RWPE2 (cell line): ENCODE measurements at regions not wholly inside any gene's neighbourhood (a gene's known extent, or its start where the extent isn't known, plus 50 kb on each side); places are given as distances from the start of the nearest gene placed in this dataset.

ENCODE experiments used
- ATAC-seq: fragments of 200-7000 bp; cut with Tn5 transposase; 3 replicates; pipeline ENCODE4 v1.9.1; 2021; ENCODE audit warnings: low read depth
- DNase-seq: peaks from one replicate; pipeline ENCODE4 v3.0.0-alpha.2; 2020; ENCODE audit warnings: low spot score
- H3K27ac ChIP-seq: fragments of 450-650 bp; 2 replicates; pipeline ENCODE4 v1.5.1; 2017; ENCODE audit warnings: mild to moderate bottlenecking; ENCODE audit not compliant: poor library complexity, severe bottlenecking
- H3K27me3 ChIP-seq: fragments of 250-450 bp; sonication (Bioruptor Pico); 2 replicates; pipeline ENCODE4 v1.5.1; 2021; ENCODE audit warnings: mild to moderate bottlenecking, moderate library complexity; ENCODE audit not compliant: insufficient read depth, poor library complexity, severe bottlenecking
- H3K36me3 ChIP-seq: fragments of 250-450 bp; sonication (Bioruptor Pico); 2 replicates; pipeline ENCODE4 v1.5.1; 2020; ENCODE audit warnings: low read depth, mild to moderate bottlenecking, moderate library complexity
- H3K4me1 ChIP-seq: fragments of 250-450 bp; sonication (Bioruptor Pico); 2 replicates; pipeline ENCODE4 v1.5.1; 2021; ENCODE audit warnings: mild to moderate bottlenecking, moderate library complexity; ENCODE audit not compliant: insufficient read depth, poor library complexity, severe bottlenecking
- H3K4me3 ChIP-seq: fragments of 250-450 bp; sonication (Bioruptor Pico); 2 replicates; pipeline ENCODE4 v1.5.1; 2021; ENCODE audit warnings: mild to moderate bottlenecking, moderate library complexity; ENCODE audit not compliant: severe bottlenecking
- H3K9me3 ChIP-seq: fragments of 250-450 bp; sonication (Bioruptor Pico); 2 replicates; pipeline ENCODE4 v1.5.1; 2021; ENCODE audit warnings: mild to moderate bottlenecking, moderate library complexity; ENCODE audit not compliant: severe bottlenecking
- TF ChIP-seq, protein P1 (sequence below): fragments of 450-650 bp; IDR thresholded peaks from one replicate; pipeline ENCODE4 v1.5.1; 2017; ENCODE audit warnings: mild to moderate bottlenecking, moderate library complexity; ENCODE audit not compliant: poor library complexity, severe bottlenecking

GRCh38 chrX:13196782-13197181, 123.1 kb downstream of the ATXN3L start:
- TF ChIP-seq, protein P1, sequence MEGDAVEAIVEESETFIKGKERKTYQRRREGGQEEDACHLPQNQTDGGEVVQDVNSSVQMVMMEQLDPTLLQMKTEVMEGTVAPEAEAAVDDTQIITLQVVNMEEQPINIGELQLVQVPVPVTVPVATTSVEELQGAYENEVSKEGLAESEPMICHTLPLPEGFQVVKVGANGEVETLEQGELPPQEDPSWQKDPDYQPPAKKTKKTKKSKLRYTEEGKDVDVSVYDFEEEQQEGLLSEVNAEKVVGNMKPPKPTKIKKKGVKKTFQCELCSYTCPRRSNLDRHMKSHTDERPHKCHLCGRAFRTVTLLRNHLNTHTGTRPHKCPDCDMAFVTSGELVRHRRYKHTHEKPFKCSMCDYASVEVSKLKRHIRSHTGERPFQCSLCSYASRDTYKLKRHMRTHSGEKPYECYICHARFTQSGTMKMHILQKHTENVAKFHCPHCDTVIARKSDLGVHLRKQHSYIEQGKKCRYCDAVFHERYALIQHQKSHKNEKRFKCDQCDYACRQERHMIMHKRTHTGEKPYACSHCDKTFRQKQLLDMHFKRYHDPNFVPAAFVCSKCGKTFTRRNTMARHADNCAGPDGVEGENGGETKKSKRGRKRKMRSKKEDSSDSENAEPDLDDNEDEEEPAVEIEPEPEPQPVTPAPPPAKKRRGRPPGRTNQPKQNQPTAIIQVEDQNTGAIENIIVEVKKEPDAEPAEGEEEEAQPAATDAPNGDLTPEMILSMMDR: no peak
- Histone ChIP-seq H3K27ac (no peak overlapping the region), H3K4me1 (peaks cover 3% of the 10 kb centered on the region), H3K36me3 (no peaks in the 10 kb centered on the region), H3K9me3 (no peaks in the 10 kb centered on the region), H3K27me3 (no peaks in the 10 kb centered on the region), H3K4me3 (no peak overlapping the region)
- ATAC-seq (no peak), DNase-seq (no peak)

DNA sequence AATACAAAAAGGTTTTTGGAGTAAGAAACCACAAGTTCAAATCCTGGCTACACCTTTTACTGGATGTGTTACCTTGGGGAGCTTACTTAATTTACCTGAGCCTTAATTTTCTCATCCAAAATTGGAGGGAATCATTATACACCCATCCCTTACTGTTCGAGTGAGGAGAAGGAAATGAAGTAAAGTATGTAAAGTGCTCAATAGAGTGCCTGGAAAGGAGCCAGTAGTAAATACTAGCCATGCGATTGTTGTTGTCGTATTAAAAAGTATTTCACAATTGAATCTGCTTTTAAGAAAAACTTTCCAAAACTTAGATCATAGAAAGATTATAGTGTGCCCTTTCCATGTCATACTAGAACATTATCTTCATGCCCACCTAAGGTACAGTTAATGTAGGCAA, 124.5 kb downstream of the ATXN3L start:
- H3K9me3 ChIP-seq: no peaks in the 10 kb centered on the region
- H3K4me3 ChIP-seq: no peak overlapping the region
- no peak for DNase-seq
- TF ChIP-seq, protein P1: no peak
- no peak overlapping the region for H3K27ac ChIP-seq
- H3K4me1 ChIP-seq: peaks cover 3% of the 10 kb centered on the region
- no peak for ATAC-seq
- H3K27me3 ChIP-seq: no peaks in the 10 kb centered on the region
- no peaks in the 10 kb centered on the region for H3K36me3 ChIP-seq

DNA sequence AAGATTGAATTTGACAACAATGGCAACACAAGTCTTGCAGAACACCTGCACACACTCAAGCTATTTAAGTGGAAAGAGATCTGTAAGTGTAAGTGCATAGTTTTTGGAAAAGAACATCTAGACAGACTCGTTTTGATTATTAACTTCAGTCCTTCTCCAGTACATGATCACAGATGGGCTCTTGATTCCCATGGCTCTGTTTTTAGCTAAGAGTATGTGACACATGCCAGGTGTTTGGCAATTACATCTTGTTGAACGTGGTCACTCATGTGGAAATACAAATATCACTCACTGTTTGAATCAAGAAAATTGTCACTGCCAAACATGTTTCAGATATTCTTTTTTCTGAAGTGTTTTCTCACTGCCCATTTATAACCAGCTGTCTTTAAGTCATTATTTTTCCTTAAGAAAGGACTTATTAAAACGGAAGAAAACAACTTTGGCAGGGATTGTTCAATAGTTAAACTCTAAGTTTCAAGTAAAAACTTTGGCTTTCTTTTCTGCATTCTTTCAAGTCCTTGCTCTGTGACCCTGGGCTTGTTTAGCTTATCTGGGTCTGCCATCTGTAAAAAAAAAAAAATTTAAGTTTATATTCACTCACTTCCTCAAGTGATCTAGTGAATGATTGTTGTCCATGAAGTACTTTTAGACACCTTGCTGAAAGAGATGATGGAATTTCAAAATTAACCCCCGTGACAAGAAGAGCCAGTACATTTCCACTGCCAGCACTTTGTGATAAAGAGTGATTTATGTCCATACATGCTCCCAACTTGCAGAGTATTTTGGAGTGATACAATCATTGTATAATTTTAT, 125.4 kb downstream of the ATXN3L start:
- Histone ChIP-seq H3K36me3 (no peaks in the 10 kb centered on the region), H3K9me3 (no peaks in the 10 kb centered on the region), H3K27ac (no peak overlapping the region), H3K4me1 (peaks cover 3% of the 10 kb centered on the region), H3K27me3 (no peaks in the 10 kb centered on the region), H3K4me3 (no peak overlapping the region)
- TF ChIP-seq, protein P1: no peak
- ATAC-seq: no peak
- DNase-seq: no peak

- H3K9me3 ChIP-seq: no peaks in the 10 kb centered on the region
- DNase-seq (no peak), ATAC-seq (no peak)
- TF ChIP-seq, protein P1: no peak
- no peak overlapping the region for H3K4me3 ChIP-seq
- H3K27ac ChIP-seq: no peak overlapping the region
- no peaks in the 10 kb centered on the region for H3K27me3 ChIP-seq
- no peaks in the 10 kb centered on the region for H3K4me1 ChIP-seq
- no peaks in the 10 kb centered on the region for H3K36me3 ChIP-seq
Measured at GRCh38 chrX:13190051-13190450, 129.8 kb downstream of the ATXN3L start.

DNA sequence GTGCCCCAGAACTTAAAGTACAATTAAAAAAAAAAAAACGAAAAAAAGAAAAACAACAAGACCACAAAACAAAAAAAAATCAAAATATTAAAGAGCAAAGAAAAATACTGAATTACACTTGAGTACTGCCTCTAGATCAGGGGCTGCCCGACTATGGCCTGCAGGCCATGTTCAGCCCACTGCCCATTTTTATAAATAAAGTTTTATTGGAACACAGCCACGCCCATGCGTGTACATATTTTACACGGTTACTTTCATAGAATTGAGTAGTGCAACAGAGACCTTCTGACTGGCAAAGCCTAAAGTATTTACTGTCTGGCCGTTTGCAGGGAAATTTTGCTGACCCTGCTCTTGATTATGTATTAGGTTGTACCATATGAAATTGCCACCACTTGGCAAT, 130.5 kb downstream of the ATXN3L start:
- DNase-seq (no peak), ATAC-seq (no peak)
- TF ChIP-seq, protein P1: no peak
- Histone ChIP-seq H3K27me3 (no peaks in the 10 kb centered on the region), H3K27ac (no peak overlapping the region), H3K4me3 (no peak overlapping the region), H3K9me3 (no peaks in the 10 kb centered on the region), H3K4me1 (no peaks in the 10 kb centered on the region), H3K36me3 (no peaks in the 10 kb centered on the region)
